ENCODE measurements at regions not wholly inside any gene's neighbourhood (a gene's known extent, or its start where the extent isn't known, plus 50 kb on each side); places are given as distances from the start of the nearest gene placed in this dataset.

DNA sequence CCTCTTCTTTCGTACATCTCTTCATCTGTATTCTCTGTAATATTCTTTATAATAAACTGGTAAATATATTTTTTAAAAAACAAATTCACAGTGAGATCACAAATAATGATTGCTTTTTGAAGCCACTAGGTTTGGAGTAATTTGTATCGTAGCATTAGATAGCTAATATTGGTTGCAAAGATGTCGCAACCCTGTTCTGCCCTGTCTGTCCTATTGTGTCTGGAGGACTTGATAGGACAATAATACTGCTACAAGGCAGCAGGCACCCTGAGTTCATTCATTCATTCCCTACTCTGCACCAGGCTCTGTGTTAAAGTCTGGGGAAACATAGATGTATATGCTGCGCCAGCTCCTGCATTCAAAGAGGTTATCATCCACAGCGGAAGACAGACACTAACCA is 206.7 kb upstream of the KLF4 start:
- ATAC-seq (ENCODE audit: insufficient read depth, low FRiP score) (no peak), DNase-seq (no peak)
- Histone ChIP-seq H3K4me3 (no peak overlapping the region), H3K36me3 (ENCODE audit: control insufficient read depth in 4 of 4, insufficient read depth in 4 of 4, low read length in 4 of 4) (no peaks in the 10 kb centered on the region), H3K9me3 (ENCODE audit: control insufficient read depth in 4 of 4, insufficient read depth in 3 of 4, low read length in 3 of 4) (no peaks in the 10 kb centered on the region), H3K27ac (ENCODE audit: low read depth in 1 of 2, low read length in 1 of 2) (no peak overlapping the region), H3K9ac (ENCODE audit: insufficient read depth in 1 of 2, low read length in 2 of 2) (no peak overlapping the region), H3K4me1 (ENCODE audit: control insufficient read depth in 5 of 5, insufficient read depth in 5 of 5, low read length in 5 of 5) (peaks cover 0 to 8% (median 0%) of the 10 kb centered on the region in 5 donors), H3K27me3 (ENCODE audit: control insufficient read depth in 3 of 3, insufficient read depth in 3 of 3, low read length in 2 of 3) (no peaks in the 10 kb centered on the region)
- WGBS, 2 donors = 86 to 95% methylated on average over 5 of the region's 5 CpGs
- TF ChIP-seq, protein P1, sequence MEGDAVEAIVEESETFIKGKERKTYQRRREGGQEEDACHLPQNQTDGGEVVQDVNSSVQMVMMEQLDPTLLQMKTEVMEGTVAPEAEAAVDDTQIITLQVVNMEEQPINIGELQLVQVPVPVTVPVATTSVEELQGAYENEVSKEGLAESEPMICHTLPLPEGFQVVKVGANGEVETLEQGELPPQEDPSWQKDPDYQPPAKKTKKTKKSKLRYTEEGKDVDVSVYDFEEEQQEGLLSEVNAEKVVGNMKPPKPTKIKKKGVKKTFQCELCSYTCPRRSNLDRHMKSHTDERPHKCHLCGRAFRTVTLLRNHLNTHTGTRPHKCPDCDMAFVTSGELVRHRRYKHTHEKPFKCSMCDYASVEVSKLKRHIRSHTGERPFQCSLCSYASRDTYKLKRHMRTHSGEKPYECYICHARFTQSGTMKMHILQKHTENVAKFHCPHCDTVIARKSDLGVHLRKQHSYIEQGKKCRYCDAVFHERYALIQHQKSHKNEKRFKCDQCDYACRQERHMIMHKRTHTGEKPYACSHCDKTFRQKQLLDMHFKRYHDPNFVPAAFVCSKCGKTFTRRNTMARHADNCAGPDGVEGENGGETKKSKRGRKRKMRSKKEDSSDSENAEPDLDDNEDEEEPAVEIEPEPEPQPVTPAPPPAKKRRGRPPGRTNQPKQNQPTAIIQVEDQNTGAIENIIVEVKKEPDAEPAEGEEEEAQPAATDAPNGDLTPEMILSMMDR (IDR thresholded peaks at IDR 0.05; ENCODE audit: control extremely low read depth, extremely low read depth) = no peak

DNA sequence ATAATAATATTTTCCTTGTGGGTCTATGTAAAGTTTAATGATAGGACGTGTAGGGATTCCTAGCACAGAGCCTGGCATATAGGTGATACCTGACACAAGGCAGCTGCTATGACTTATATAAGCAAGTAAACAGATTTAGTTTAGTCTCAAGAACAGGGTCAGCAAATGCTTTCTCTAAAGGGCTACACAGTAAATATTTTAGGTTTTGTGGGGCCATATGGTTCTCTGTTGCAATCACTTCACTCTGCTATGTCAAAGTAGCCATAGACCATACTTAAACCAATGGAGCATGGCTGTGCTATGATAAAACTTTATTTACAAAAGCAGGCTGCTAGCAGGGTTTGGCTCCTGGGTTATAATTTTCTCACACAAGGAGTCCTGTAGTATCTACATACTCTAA is 204.8 kb upstream of the KLF4 start:
- Histone ChIP-seq H3K9me3 (ENCODE audit: control insufficient read depth in 4 of 4, insufficient read depth in 3 of 4, low read length in 3 of 4) (no peaks in the 10 kb centered on the region), H3K36me3 (ENCODE audit: control insufficient read depth in 4 of 4, insufficient read depth in 4 of 4, low read length in 4 of 4) (no peaks in the 10 kb centered on the region), H3K4me1 (ENCODE audit: control insufficient read depth in 5 of 5, insufficient read depth in 5 of 5, low read length in 5 of 5) (peaks cover 0 to 8% (median 0%) of the 10 kb centered on the region in 5 donors), H3K9ac (ENCODE audit: insufficient read depth in 1 of 2, low read length in 2 of 2) (no peak overlapping the region), H3K4me3 (no peak overlapping the region), H3K27ac (ENCODE audit: low read depth in 1 of 2, low read length in 1 of 2) (no peak overlapping the region), H3K27me3 (ENCODE audit: control insufficient read depth in 3 of 3, insufficient read depth in 3 of 3, low read length in 2 of 3) (no peaks in the 10 kb centered on the region)
- 79 to 86% methylated on average over 1 of the region's 1 CpG for WGBS, 2 donors
- DNase-seq (peak; percentile 51 to 92 (median 90)), ATAC-seq (ENCODE audit: insufficient read depth, low FRiP score) (no peak)
- TF ChIP-seq, protein P1 (IDR thresholded peaks at IDR 0.05; ENCODE audit: control extremely low read depth, extremely low read depth) = no peak

DNA sequence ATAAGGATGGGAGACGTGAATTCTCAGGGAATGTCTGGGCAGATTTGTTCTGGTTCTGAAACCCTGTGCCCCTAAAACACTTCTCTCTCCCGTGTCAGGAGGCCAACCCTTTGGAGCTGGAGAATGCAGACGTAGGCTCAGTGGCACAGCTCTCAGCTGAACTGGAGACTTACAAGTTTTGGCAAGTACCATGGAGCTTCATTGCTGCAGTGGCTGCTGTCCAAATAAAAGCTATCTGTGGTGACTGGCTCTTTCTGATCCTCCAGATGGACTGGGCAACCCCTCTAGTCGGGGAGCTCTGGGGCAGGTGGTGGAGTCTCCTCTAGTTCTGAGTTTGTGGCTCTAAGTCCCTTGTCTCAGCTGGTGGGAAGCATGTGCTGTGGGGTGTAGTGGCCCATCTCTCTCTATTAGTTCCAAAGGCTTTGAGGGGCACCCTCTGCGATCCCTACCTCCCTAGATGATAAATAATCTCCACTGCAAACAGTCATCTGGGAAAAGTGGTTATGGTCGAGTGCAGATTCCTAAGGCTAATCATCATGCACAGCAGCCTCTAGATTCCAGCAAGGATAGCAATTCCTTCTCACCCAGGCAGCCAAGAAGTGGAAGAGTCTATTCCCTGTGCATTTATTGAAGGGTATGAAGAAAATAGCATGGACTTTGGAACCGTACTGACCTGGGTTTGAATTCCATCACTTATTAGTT is 204.2 kb upstream of the KLF4 start:
- DNase-seq (peak in 2 of 3 donors; percentile 51 to 59), ATAC-seq (ENCODE audit: insufficient read depth, low FRiP score) (no peak)
- 74 to 86% methylated on average over 7 of the region's 7 CpGs for WGBS, 2 donors

More for the DNA sequence above, 204.2 kb upstream of the KLF4 start:
- H3K27me3 ChIP-seq (ENCODE audit: control insufficient read depth in 3 of 3, insufficient read depth in 3 of 3, low read length in 2 of 3) = no peaks in the 10 kb centered on the region
- no peak overlapping the region for H3K27ac ChIP-seq (ENCODE audit: low read depth in 1 of 2, low read length in 1 of 2)
- no peaks in the 10 kb centered on the region for H3K9me3 ChIP-seq (ENCODE audit: control insufficient read depth in 4 of 4, insufficient read depth in 3 of 4, low read length in 3 of 4)
- no peak overlapping the region for H3K4me3 ChIP-seq
- TF ChIP-seq, protein P1 (IDR thresholded peaks at IDR 0.05; ENCODE audit: control extremely low read depth, extremely low read depth) = no peak
- H3K4me1 ChIP-seq (ENCODE audit: control insufficient read depth in 5 of 5, insufficient read depth in 5 of 5, low read length in 5 of 5) = peaks cover 0 to 8% (median 0%) of the 10 kb centered on the region in 5 donors
- H3K36me3 ChIP-seq (ENCODE audit: control insufficient read depth in 4 of 4, insufficient read depth in 4 of 4, low read length in 4 of 4) = no peaks in the 10 kb centered on the region
- H3K9ac ChIP-seq (ENCODE audit: insufficient read depth in 1 of 2, low read length in 2 of 2) = no peak overlapping the region
